ENCODE measurements at regions not wholly inside any gene's neighbourhood (a gene's known extent, or its start where the extent isn't known, plus 50 kb on each side); places are given as distances from the start of the nearest gene placed in this dataset.

GRCh38 chr5:71838286-71838685 lies 119.2 kb downstream of the CARTPT start:
- H3K14ac ChIP-seq (ENCODE audit: low read length): no peak overlapping the region
- H2BK120ac ChIP-seq (ENCODE audit: low read depth, low read length): no peak overlapping the region
- H3K23ac ChIP-seq (ENCODE audit: low read depth, low read length, poor library complexity): no peak overlapping the region
- no peak overlapping the region for H3K4ac ChIP-seq (ENCODE audit: low read length)
- H3K36me3 ChIP-seq (replicated peaks in 1 of 2; ENCODE audit: control insufficient read depth in 2 of 2, insufficient read depth in 2 of 2, low read length in 2 of 2): no peaks in the 10 kb centered on the region
- no peaks in the 10 kb centered on the region for H3K79me1 ChIP-seq (ENCODE audit: low read depth, low read length)
- no CpG with 5 or more reads among the region's 4 CpGs for WGBS, 2 donors (ENCODE audit: extremely low coverage in 2 of 2, insufficient read length in 2 of 2, insufficient replicate concordance in 1 of 2)
- no peaks in the 10 kb centered on the region for H3K9me3 ChIP-seq (replicated peaks in 1 of 2; ENCODE audit: control insufficient read depth in 2 of 2, insufficient read depth in 1 of 2, low read depth in 1 of 2, low read length in 2 of 2)
- H4K8ac ChIP-seq (ENCODE audit: low read depth, low read length): no peak overlapping the region
- no peak overlapping the region for H4K91ac ChIP-seq (ENCODE audit: low read depth, low read length, poor library complexity)
- H2AK5ac ChIP-seq (ENCODE audit: low read depth, low read length): no peak overlapping the region
- H3K4me1 ChIP-seq (ENCODE audit: control insufficient read depth in 2 of 2, insufficient read depth in 1 of 2, low read depth in 1 of 2, low read length in 2 of 2): peaks cover 1 to 10% of the 10 kb centered on the region in 2 donors
- no peak overlapping the region for H2AFZ ChIP-seq (ENCODE audit: low read length)
- no peak overlapping the region for H3K4me3 ChIP-seq (ENCODE audit: low read length in 2 of 2)
- H3K18ac ChIP-seq (ENCODE audit: low read length): no peak overlapping the region
- no peak overlapping the region for H2BK15ac ChIP-seq (ENCODE audit: low read length)
- no peak for DNase-seq (ENCODE audit: low spot score)
- no peaks in the 10 kb centered on the region for H3K27me3 ChIP-seq (ENCODE audit: control insufficient read depth in 3 of 3, insufficient read depth in 3 of 3, low read depth in 1 of 3, low read length in 3 of 3)
- no peak overlapping the region for H3K27ac ChIP-seq (replicated peaks; ENCODE audit: low read length)
- H3K9ac ChIP-seq (ENCODE audit: low read depth, low read length, poor library complexity): no peak overlapping the region
- H3K4me2 ChIP-seq (ENCODE audit: insufficient read depth, low read length, poor library complexity, severe bottlenecking): no peak overlapping the region
- H2BK12ac ChIP-seq (ENCODE audit: low read length): no peak overlapping the region
- no peak overlapping the region for H2BK5ac ChIP-seq (ENCODE audit: low read length)

- Histone ChIP-seq H3K4me1 (ENCODE audit: control insufficient read depth in 2 of 2, insufficient read depth in 1 of 2, low read depth in 1 of 2, low read length in 2 of 2) (peaks cover 1 to 10% of the 10 kb centered on the region in 2 donors), H2BK5ac (ENCODE audit: low read length) (no peak overlapping the region), H3K18ac (ENCODE audit: low read length) (no peak overlapping the region), H2AFZ (ENCODE audit: low read length) (peak overlapping the region; percentile 81), H3K9me3 (replicated peaks in 1 of 2; ENCODE audit: control insufficient read depth in 2 of 2, insufficient read depth in 1 of 2, low read depth in 1 of 2, low read length in 2 of 2) (no peaks in the 10 kb centered on the region), H2BK120ac (ENCODE audit: low read depth, low read length) (no peak overlapping the region), H4K91ac (ENCODE audit: low read depth, low read length, poor library complexity) (no peak overlapping the region), H3K4me2 (ENCODE audit: insufficient read depth, low read length, poor library complexity, severe bottlenecking) (no peak overlapping the region), H3K27me3 (ENCODE audit: control insufficient read depth in 3 of 3, insufficient read depth in 3 of 3, low read depth in 1 of 3, low read length in 3 of 3) (no peaks in the 10 kb centered on the region), H3K36me3 (replicated peaks in 1 of 2; ENCODE audit: control insufficient read depth in 2 of 2, insufficient read depth in 2 of 2, low read length in 2 of 2) (no peaks in the 10 kb centered on the region), H4K8ac (ENCODE audit: low read depth, low read length) (peak overlapping the region; percentile 20), H3K79me1 (ENCODE audit: low read depth, low read length) (no peaks in the 10 kb centered on the region), H3K4me3 (ENCODE audit: low read length in 2 of 2) (no peak overlapping the region), H2BK12ac (ENCODE audit: low read length) (no peak overlapping the region), H3K4ac (ENCODE audit: low read length) (no peak overlapping the region), H2BK15ac (ENCODE audit: low read length) (no peak overlapping the region), H3K23ac (ENCODE audit: low read depth, low read length, poor library complexity) (no peak overlapping the region), H3K9ac (ENCODE audit: low read depth, low read length, poor library complexity) (no peak overlapping the region), H3K27ac (replicated peaks; ENCODE audit: low read length) (no peak overlapping the region), H3K14ac (ENCODE audit: low read length) (no peak overlapping the region), H2AK5ac (ENCODE audit: low read depth, low read length) (no peak overlapping the region)
- WGBS, 2 donors (ENCODE audit: extremely low coverage in 2 of 2, insufficient read length in 2 of 2, insufficient replicate concordance in 1 of 2): no CpG with 5 or more reads among the region's 6 CpGs
- DNase-seq (ENCODE audit: low spot score): no peak
Observed at GRCh38 chr5:71839096-71839884, 120.2 kb downstream of the CARTPT start.

- Histone ChIP-seq H2AFZ (ENCODE audit: low read length) (no peak overlapping the region), H3K4me3 (ENCODE audit: low read length in 2 of 2) (no peak overlapping the region), H2AK5ac (ENCODE audit: low read depth, low read length) (no peak overlapping the region), H3K4ac (ENCODE audit: low read length) (no peak overlapping the region), H3K14ac (ENCODE audit: low read length) (no peak overlapping the region), H3K23ac (ENCODE audit: low read depth, low read length, poor library complexity) (no peak overlapping the region), H4K8ac (ENCODE audit: low read depth, low read length) (no peak overlapping the region), H2BK12ac (ENCODE audit: low read length) (no peak overlapping the region), H3K9ac (ENCODE audit: low read depth, low read length, poor library complexity) (no peak overlapping the region), H3K9me3 (replicated peaks in 1 of 2; ENCODE audit: control insufficient read depth in 2 of 2, insufficient read depth in 1 of 2, low read depth in 1 of 2, low read length in 2 of 2) (no peaks in the 10 kb centered on the region), H4K91ac (ENCODE audit: low read depth, low read length, poor library complexity) (no peak overlapping the region), H3K4me2 (ENCODE audit: insufficient read depth, low read length, poor library complexity, severe bottlenecking) (no peak overlapping the region), H2BK120ac (ENCODE audit: low read depth, low read length) (no peak overlapping the region), H3K79me1 (ENCODE audit: low read depth, low read length) (no peaks in the 10 kb centered on the region), H2BK15ac (ENCODE audit: low read length) (no peak overlapping the region), H2BK5ac (ENCODE audit: low read length) (no peak overlapping the region), H3K27ac (replicated peaks; ENCODE audit: low read length) (no peak overlapping the region), H3K18ac (ENCODE audit: low read length) (no peak overlapping the region), H3K4me1 (ENCODE audit: control insufficient read depth in 2 of 2, insufficient read depth in 1 of 2, low read depth in 1 of 2, low read length in 2 of 2) (peaks cover 1 to 10% of the 10 kb centered on the region in 2 donors), H3K36me3 (replicated peaks in 1 of 2; ENCODE audit: control insufficient read depth in 2 of 2, insufficient read depth in 2 of 2, low read length in 2 of 2) (no peaks in the 10 kb centered on the region), H3K27me3 (ENCODE audit: control insufficient read depth in 3 of 3, insufficient read depth in 3 of 3, low read depth in 1 of 3, low read length in 3 of 3) (no peaks in the 10 kb centered on the region)
- no peak for DNase-seq (ENCODE audit: low spot score)
- no CpG with 5 or more reads among the region's 1 CpG for WGBS, 2 donors (ENCODE audit: extremely low coverage in 2 of 2, insufficient read length in 2 of 2, insufficient replicate concordance in 1 of 2)
Observed at GRCh38 chr5:71841107-71841506, 122.0 kb downstream of the CARTPT start.

- Histone ChIP-seq H3K14ac (ENCODE audit: low read length) (no peak overlapping the region), H3K4me2 (ENCODE audit: insufficient read depth, low read length, poor library complexity, severe bottlenecking) (no peak overlapping the region), H2AFZ (ENCODE audit: low read length) (no peak overlapping the region), H3K9me3 (replicated peaks in 1 of 2; ENCODE audit: control insufficient read depth in 2 of 2, insufficient read depth in 1 of 2, low read depth in 1 of 2, low read length in 2 of 2) (no peaks in the 10 kb centered on the region), H4K8ac (ENCODE audit: low read depth, low read length) (no peak overlapping the region), H3K18ac (ENCODE audit: low read length) (no peak overlapping the region), H2BK15ac (ENCODE audit: low read length) (no peak overlapping the region), H2BK5ac (ENCODE audit: low read length) (no peak overlapping the region), H2BK120ac (ENCODE audit: low read depth, low read length) (no peak overlapping the region), H3K23ac (ENCODE audit: low read depth, low read length, poor library complexity) (no peak overlapping the region), H3K4me1 (ENCODE audit: control insufficient read depth in 2 of 2, insufficient read depth in 1 of 2, low read depth in 1 of 2, low read length in 2 of 2) (peaks cover 0 to 10% of the 10 kb centered on the region in 2 donors), H3K27ac (replicated peaks; ENCODE audit: low read length) (no peak overlapping the region), H3K36me3 (replicated peaks in 1 of 2; ENCODE audit: control insufficient read depth in 2 of 2, insufficient read depth in 2 of 2, low read length in 2 of 2) (no peaks in the 10 kb centered on the region), H3K27me3 (ENCODE audit: control insufficient read depth in 3 of 3, insufficient read depth in 3 of 3, low read depth in 1 of 3, low read length in 3 of 3) (no peaks in the 10 kb centered on the region), H3K9ac (ENCODE audit: low read depth, low read length, poor library complexity) (no peak overlapping the region), H3K79me1 (ENCODE audit: low read depth, low read length) (no peaks in the 10 kb centered on the region), H2BK12ac (ENCODE audit: low read length) (no peak overlapping the region), H2AK5ac (ENCODE audit: low read depth, low read length) (no peak overlapping the region), H3K4ac (ENCODE audit: low read length) (no peak overlapping the region), H3K4me3 (ENCODE audit: low read length in 2 of 2) (no peak overlapping the region), H4K91ac (ENCODE audit: low read depth, low read length, poor library complexity) (no peak overlapping the region)
- WGBS, 2 donors (ENCODE audit: extremely low coverage in 2 of 2, insufficient read length in 2 of 2, insufficient replicate concordance in 1 of 2): no CpG with 5 or more reads among the region's 3 CpGs
- DNase-seq (ENCODE audit: low spot score): no peak
Observed at GRCh38 chr5:71843111-71843510, 124.0 kb downstream of the CARTPT start.
